Panc1 (cell line): ENCODE measurements at regions not wholly inside any gene's neighbourhood (a gene's known extent, or its start where the extent isn't known, plus 50 kb on each side); places are given as distances from the start of the nearest gene placed in this dataset.

Source experiments
- CTCF ChIP-seq: fragments of 450-650 bp; IDR thresholded peaks from 2 replicates; pipeline ENCODE4 v1.5.1; 2017; ENCODE audit warnings: mild to moderate bottlenecking
- POLR2AphosphoS5 ChIP-seq: IDR thresholded peaks from 2 replicates; pipeline ENCODE4 v1.6.1; 2012; ENCODE audit warnings: mild to moderate bottlenecking, low read depth, low read length, moderate library complexity
- REST ChIP-seq, 2 experiments: IDR thresholded peaks; 2 replicates each; pipeline ENCODE4 v1.6.1; 2011 to 2012; ENCODE audit warnings: low read depth in 2 of 2, control low read depth in 1 of 2, low read length in 1 of 2, mild to moderate bottlenecking in 1 of 2, moderate library complexity in 1 of 2; ENCODE audit not compliant: insufficient read depth in 1 of 2

- TF ChIP-seq CTCF (no peak), POLR2AphosphoS5 (no peak), REST (IDR thresholded peaks at IDR 0.05; ENCODE audit: insufficient read depth in 1 of 2, low read depth in 2 of 2, low read length in 1 of 2) (no peak)
These were observed 163.3 kb downstream of the SPANXN1 start for GRCh38 chrX:145410622-145411021.
